ENCODE measurements at regions not wholly inside any gene's neighbourhood (a gene's known extent, or its start where the extent isn't known, plus 50 kb on each side); places are given as distances from the start of the nearest gene placed in this dataset.

GRCh38 chr1:232899839-232900238, 50.6 kb upstream of the NTPCR start:
- TF ChIP-seq CTCF (IDR thresholded peaks at IDR 0.05; ENCODE audit: low read depth, low read length) (no peak), EZH2phosphoT487 (IDR thresholded peaks at IDR 0.05; ENCODE audit: low read depth) (no peak)
- H3K4me2 ChIP-seq (ENCODE audit: low read length): no peak overlapping the region
- no peak overlapping the region for H3K4me3 ChIP-seq (ENCODE audit: low read length)
- H3K27me3 ChIP-seq (ENCODE audit: low read depth, low read length): no peaks in the 10 kb centered on the region
- H4K20me1 ChIP-seq (ENCODE audit: insufficient read depth, low read length): no peaks in the 10 kb centered on the region
- no peaks in the 10 kb centered on the region for H3K79me2 ChIP-seq (ENCODE audit: low read length)
- H3K9ac ChIP-seq (ENCODE audit: low read length): no peak overlapping the region
- H3K27ac ChIP-seq (ENCODE audit: low read length): no peak overlapping the region
- H3K4me1 ChIP-seq (ENCODE audit: low read length): no peaks in the 10 kb centered on the region
- no peak overlapping the region for H2AFZ ChIP-seq (ENCODE audit: low read depth, low read length)
- no peaks in the 10 kb centered on the region for H3K9me3 ChIP-seq (ENCODE audit: insufficient read depth, low read length)
- no peaks in the 10 kb centered on the region for H3K36me3 ChIP-seq (replicated peaks; ENCODE audit: low read depth, low read length)

Data from OCI-LY3 (cell line).